HFF-Myc (cell line): ENCODE measurements at regions not wholly inside any gene's neighbourhood (a gene's known extent, or its start where the extent isn't known, plus 50 kb on each side); places are given as distances from the start of the nearest gene placed in this dataset.

ENCODE experiments used
- DNase-seq: peaks from one replicate; pipeline ENCODE4 v3.0.0-alpha.2; 2011; ENCODE audit warnings: low read depth; ENCODE audit errors: extremely low read depth
- H3K4me3 ChIP-seq: replicated peaks from 2 replicates; pipeline ENCODE4 v1.5.1; 2011; ENCODE audit warnings: low read depth, mild to moderate bottlenecking, control low read depth, low read length
- TF ChIP-seq, protein P1 (sequence below): IDR thresholded peaks from 2 replicates; pipeline ENCODE4 v1.5.1; 2012; ENCODE audit warnings: mild to moderate bottlenecking, low read depth, low read length, control low read depth; ENCODE audit errors: missing control alignments

GRCh38 chr6:12575961-12576360, 140.6 kb upstream of the PHACTR1 start:
- TF ChIP-seq, protein P1, sequence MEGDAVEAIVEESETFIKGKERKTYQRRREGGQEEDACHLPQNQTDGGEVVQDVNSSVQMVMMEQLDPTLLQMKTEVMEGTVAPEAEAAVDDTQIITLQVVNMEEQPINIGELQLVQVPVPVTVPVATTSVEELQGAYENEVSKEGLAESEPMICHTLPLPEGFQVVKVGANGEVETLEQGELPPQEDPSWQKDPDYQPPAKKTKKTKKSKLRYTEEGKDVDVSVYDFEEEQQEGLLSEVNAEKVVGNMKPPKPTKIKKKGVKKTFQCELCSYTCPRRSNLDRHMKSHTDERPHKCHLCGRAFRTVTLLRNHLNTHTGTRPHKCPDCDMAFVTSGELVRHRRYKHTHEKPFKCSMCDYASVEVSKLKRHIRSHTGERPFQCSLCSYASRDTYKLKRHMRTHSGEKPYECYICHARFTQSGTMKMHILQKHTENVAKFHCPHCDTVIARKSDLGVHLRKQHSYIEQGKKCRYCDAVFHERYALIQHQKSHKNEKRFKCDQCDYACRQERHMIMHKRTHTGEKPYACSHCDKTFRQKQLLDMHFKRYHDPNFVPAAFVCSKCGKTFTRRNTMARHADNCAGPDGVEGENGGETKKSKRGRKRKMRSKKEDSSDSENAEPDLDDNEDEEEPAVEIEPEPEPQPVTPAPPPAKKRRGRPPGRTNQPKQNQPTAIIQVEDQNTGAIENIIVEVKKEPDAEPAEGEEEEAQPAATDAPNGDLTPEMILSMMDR: no peak
- no peak for DNase-seq
- H3K4me3 ChIP-seq: no peak overlapping the region

DNA sequence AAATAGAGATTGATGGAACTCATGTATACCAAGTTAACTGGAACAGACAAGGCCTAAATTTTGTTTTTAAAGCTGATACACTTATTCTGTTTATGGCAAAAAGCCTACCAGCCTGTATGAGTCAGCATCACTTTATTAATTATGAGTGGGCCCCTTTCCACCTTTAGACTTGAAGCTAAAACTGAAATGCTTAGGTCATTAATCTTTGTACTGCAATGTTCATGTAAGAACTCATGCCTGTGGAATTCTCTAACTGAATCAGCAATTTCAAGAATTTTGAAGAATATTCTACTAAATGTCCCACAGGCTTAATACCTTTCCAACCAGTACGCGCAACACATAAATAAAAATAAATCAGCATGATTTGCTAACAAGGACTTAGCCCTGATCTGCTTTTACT, 140.2 kb upstream of the PHACTR1 start:
- TF ChIP-seq, protein P1: no peak
- no peak for DNase-seq
- no peak overlapping the region for H3K4me3 ChIP-seq

DNA sequence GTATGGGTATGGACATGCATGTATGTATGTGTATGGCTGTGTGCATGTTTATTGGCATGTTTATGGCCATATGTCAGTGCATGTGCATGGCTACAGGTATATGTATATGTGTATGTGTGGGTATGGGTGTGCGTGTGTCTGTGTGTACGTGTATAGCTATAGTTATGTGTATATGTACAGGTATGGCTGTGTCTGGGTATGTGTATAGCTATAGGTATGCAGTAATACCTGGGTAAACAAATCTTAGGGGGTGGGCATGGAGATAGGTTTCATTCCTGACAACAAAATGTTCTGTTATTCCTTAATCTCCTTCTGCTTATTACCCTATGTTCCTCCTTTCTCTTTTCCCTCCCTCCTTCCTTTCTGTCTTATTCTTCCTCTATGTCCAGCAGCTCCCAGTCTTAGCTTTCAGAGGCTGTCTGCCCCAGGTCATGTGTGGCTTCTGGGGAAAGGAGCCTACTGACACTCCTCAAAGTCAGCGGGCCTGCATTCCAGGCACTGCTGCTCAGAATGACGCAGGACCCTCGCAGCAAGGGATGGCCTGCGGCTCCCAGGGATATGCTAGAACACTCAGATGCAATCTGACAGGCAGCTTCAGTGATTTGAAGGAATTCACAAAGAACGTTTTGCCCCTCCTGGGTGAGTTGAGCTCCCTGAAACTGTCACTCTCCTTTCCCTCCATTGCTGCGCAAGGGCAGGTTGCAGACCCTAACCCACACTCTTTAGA, 139.3 kb upstream of the PHACTR1 start:
- H3K4me3 ChIP-seq: no peak overlapping the region
- TF ChIP-seq, protein P1: no peak
- no peak for DNase-seq

- H3K4me3 ChIP-seq: no peak overlapping the region
- TF ChIP-seq, protein P1: no peak
- DNase-seq: no peak
Measured at GRCh38 chr6:12578097-12578496, 138.5 kb upstream of the PHACTR1 start.

DNA sequence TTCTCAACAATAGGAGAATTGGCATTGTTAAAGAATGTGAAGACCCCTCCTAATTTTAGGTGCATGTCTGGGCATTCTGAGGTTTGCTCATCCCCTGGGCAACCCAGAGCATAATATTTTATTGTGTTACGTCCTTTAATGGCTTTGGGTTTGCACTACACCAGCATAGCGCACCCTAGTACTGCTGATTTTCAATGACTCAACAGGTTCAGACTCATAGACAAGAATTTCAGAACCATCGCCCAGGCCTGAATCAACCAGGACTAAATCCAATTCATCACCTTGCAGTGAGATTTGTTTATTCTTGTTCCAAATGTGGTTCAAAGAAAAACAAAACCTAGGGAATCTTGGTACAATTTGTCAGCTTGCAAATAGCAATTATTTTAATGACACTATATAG, 137.8 kb upstream of the PHACTR1 start:
- TF ChIP-seq, protein P1: no peak
- H3K4me3 ChIP-seq: no peak overlapping the region
- no peak for DNase-seq

DNA sequence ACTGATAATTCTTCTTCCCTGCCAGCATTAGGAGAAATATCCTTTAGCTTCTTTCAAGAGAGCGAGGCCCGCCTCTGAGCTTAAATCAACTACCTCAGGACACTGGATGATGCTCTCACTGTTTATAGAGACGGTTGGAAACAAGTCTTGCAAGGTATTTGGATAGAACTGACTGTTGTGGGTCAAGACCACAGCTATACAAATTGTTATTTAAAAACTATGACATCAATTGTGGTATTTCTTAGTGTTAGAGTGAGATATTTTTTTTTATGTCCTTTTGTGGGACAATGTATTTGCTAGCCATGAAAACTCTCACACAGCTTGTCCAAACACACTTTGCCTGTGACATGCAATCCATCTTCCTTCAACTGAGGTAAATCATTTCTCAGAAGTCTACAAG, 136.3 kb upstream of the PHACTR1 start:
- TF ChIP-seq, protein P1: no peak
- no peak for DNase-seq

More for the DNA sequence above, 136.3 kb upstream of the PHACTR1 start:
- no peak overlapping the region for H3K4me3 ChIP-seq
